ENCODE measurements at regions not wholly inside any gene's neighbourhood (a gene's known extent, or its start where the extent isn't known, plus 50 kb on each side); places are given as distances from the start of the nearest gene placed in this dataset.

DNA sequence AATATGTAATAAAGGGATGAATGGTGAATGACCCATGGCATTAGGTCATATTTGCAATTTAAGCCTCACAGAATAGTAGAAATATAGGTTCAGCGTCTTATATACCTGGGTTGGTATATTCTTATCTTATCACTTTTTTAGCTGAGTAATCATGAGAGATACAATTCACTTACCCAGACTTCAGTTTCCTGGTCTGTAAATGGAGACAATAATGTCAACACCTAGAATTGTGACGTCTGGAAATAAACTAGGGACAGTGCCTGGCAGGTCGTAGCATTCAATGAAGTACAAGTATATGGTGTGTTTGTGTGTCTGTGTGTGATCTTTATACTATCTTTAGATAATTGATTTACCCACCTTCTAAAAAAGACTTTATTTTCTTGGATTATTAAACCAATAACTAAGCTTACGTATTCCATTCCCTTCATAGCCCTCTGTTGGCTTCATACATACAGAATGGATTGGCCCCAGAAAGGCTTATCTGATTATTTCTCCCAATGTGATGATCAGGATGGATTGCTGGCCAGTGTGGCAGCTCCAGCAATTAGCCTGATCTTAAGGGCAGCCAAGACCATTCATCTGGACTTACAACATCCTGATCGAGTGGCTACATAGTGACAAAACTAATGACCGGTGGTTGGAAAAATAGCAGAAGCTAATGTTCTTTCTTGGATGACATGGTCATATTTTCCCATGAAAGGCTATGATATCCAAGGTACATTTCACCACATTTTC lies 121.2 kb upstream of the NPVF start:
- Mint-ChIP-seq H3K4me3 (no peak overlapping the region), H3K9me3 (peaks cover 4% of the 10 kb centered on the region)
- TF ChIP-seq, protein P1, sequence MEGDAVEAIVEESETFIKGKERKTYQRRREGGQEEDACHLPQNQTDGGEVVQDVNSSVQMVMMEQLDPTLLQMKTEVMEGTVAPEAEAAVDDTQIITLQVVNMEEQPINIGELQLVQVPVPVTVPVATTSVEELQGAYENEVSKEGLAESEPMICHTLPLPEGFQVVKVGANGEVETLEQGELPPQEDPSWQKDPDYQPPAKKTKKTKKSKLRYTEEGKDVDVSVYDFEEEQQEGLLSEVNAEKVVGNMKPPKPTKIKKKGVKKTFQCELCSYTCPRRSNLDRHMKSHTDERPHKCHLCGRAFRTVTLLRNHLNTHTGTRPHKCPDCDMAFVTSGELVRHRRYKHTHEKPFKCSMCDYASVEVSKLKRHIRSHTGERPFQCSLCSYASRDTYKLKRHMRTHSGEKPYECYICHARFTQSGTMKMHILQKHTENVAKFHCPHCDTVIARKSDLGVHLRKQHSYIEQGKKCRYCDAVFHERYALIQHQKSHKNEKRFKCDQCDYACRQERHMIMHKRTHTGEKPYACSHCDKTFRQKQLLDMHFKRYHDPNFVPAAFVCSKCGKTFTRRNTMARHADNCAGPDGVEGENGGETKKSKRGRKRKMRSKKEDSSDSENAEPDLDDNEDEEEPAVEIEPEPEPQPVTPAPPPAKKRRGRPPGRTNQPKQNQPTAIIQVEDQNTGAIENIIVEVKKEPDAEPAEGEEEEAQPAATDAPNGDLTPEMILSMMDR (conservative IDR thresholded peaks at IDR 0.05): no peak

DNA sequence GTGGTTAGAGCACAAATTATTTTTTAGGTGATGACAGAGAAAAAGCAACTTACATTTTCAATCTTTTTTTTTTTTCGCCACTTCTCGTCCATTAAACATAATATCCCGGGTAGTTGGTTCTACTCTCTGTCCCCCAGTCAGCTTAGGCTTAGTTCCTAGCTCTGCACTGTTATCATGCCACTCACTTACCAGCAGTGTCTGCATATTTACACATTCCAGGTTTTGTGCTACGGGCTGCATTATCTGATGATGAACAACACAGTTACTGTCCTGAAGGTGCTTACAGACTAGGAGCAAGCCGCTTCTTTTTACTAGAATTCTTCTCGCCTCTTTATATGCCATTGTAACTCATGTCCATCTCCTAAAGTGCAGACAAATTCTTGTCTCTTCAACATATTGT lies 121.8 kb upstream of the NPVF start:
- H3K4me1 Mint-ChIP-seq (ENCODE audit: unreplicated experiment): peaks cover 13% of the 10 kb centered on the region
- TF ChIP-seq, protein P1 (conservative IDR thresholded peaks at IDR 0.05): no peak

More for the DNA sequence above, 121.2 kb upstream of the NPVF start:
- H3K36me3 Mint-ChIP-seq: no peaks in the 10 kb centered on the region
- peaks cover 13% of the 10 kb centered on the region for H3K4me1 Mint-ChIP-seq (ENCODE audit: unreplicated experiment)
- DNase-seq (ENCODE audit: extremely low spot score, unreplicated experiment): no peak
- no peaks in the 10 kb centered on the region for H3K27me3 Mint-ChIP-seq
- H3K27ac Mint-ChIP-seq: no peak overlapping the region

DNA sequence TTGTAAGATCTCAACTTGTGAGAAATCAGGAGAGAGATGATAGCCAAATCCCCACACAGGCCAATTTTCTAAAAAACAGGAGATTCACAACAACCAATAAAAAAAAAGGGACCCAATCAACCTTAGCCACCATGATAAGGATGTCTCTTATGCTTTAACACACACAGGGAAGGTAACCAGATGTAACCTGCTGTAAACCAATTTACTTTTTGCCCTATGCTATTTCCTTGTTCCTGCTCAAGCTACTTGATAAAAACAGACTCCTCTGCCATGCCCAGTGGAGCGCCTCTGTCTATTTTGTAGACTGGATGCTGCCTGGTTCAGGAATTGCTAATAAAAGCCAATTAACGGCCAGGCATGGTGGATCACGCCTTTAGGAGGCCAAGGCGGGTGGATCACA lies 123.5 kb upstream of the NPVF start:
- DNase-seq (ENCODE audit: extremely low spot score, unreplicated experiment): no peak
- no peaks in the 10 kb centered on the region for H3K36me3 Mint-ChIP-seq
- peaks cover 13% of the 10 kb centered on the region for H3K4me1 Mint-ChIP-seq (ENCODE audit: unreplicated experiment)
- TF ChIP-seq, protein P1 (conservative IDR thresholded peaks at IDR 0.05): no peak
- H3K27me3 Mint-ChIP-seq: no peaks in the 10 kb centered on the region
- H3K27ac Mint-ChIP-seq: no peak overlapping the region
- H3K4me3 Mint-ChIP-seq: no peak overlapping the region
- peaks cover 4% of the 10 kb centered on the region for H3K9me3 Mint-ChIP-seq

More for the DNA sequence above, 121.8 kb upstream of the NPVF start:
- Mint-ChIP-seq H3K4me3 (no peak overlapping the region), H3K9me3 (peaks cover 4% of the 10 kb centered on the region), H3K27me3 (no peaks in the 10 kb centered on the region), H3K27ac (no peak overlapping the region), H3K36me3 (no peaks in the 10 kb centered on the region)
- DNase-seq (ENCODE audit: extremely low spot score, unreplicated experiment): no peak

- no peak overlapping the region for H3K27ac Mint-ChIP-seq
- H3K4me3 Mint-ChIP-seq: no peak overlapping the region
- H3K4me1 Mint-ChIP-seq (ENCODE audit: unreplicated experiment): peaks cover 7% of the 10 kb centered on the region
- H3K9me3 Mint-ChIP-seq: peaks cover 4% of the 10 kb centered on the region
- H3K27me3 Mint-ChIP-seq: no peaks in the 10 kb centered on the region
- DNase-seq (ENCODE audit: extremely low spot score, unreplicated experiment): no peak
- TF ChIP-seq, protein P1 (conservative IDR thresholded peaks at IDR 0.05): no peak
- H3K36me3 Mint-ChIP-seq: no peaks in the 10 kb centered on the region
These were observed 124.9 kb upstream of the NPVF start for GRCh38 chr7:25353196-25353595.

- H3K4me1 Mint-ChIP-seq (ENCODE audit: unreplicated experiment): peaks cover 6% of the 10 kb centered on the region
- DNase-seq (ENCODE audit: extremely low spot score, unreplicated experiment): no peak
- H3K4me3 Mint-ChIP-seq: no peak overlapping the region
- H3K27me3 Mint-ChIP-seq: no peaks in the 10 kb centered on the region
- peaks cover 4% of the 10 kb centered on the region for H3K9me3 Mint-ChIP-seq
- no peaks in the 10 kb centered on the region for H3K36me3 Mint-ChIP-seq
- TF ChIP-seq, protein P1 (conservative IDR thresholded peaks at IDR 0.05): no peak
- H3K27ac Mint-ChIP-seq: no peak overlapping the region
These were observed 125.4 kb upstream of the NPVF start for GRCh38 chr7:25353732-25354131.
